ENCODE measurements at regions not wholly inside any gene's neighbourhood (a gene's known extent, or its start where the extent isn't known, plus 50 kb on each side); places are given as distances from the start of the nearest gene placed in this dataset.
"Not testable (repeated sequence)": the region's sequence is repeated elsewhere in the genome, so short reads cannot be mapped to it uniquely, and the experiment has no call there.

DNA sequence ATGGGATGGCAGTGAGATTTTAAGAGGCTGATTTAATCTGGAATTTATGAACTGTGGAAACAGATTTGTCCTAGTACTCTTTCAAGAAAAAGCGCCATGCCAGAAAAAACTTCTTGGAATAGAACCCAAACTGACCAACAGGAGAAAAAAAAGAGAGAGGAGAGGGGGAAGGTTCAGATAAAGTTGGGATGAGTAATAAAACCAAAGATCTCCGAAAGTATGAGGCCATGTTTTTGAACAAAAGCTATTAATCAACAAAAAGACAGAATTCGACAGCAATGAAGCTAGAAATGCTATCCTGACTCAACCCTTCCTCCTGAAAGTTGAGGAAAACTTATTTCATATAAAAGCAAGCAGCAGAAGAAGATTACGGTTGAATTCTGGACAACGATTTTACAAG is 135.5 kb downstream of the CEMIP2 start:
- DNase-seq (ENCODE audit: low read depth in 4 of 4, low spot score in 3 of 4): no peak

DNA sequence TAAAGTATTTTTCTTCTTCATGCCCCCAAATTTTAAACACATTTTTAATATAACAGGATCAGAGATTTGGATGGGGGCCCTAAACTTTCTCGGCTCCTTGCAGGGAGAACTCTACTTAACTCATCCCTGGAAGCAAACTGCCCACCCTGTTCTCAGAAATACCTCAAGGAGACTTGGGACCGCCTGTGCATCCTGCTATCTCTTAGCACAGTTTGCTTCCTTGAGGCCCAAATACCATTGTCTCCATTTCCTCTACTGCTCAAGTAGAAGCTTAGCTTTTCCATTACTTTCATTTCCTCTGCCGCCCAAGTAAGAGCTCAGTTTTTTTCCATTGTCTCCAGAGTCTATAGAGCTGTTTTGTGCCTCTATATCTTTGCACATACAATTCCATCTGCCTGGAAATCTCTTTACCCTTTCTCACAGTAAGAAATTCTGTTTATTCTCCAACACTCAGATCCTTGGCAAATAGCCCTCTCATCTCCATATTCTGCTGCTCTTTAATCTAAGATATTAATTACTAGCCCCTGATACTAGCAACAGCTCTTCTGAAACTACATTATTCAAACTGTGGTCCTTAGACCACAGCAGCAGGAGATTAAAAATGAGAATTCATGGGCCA is 137.8 kb downstream of the CEMIP2 start:
- no peak for DNase-seq (ENCODE audit: low read depth in 4 of 4, low spot score in 3 of 4)

DNA sequence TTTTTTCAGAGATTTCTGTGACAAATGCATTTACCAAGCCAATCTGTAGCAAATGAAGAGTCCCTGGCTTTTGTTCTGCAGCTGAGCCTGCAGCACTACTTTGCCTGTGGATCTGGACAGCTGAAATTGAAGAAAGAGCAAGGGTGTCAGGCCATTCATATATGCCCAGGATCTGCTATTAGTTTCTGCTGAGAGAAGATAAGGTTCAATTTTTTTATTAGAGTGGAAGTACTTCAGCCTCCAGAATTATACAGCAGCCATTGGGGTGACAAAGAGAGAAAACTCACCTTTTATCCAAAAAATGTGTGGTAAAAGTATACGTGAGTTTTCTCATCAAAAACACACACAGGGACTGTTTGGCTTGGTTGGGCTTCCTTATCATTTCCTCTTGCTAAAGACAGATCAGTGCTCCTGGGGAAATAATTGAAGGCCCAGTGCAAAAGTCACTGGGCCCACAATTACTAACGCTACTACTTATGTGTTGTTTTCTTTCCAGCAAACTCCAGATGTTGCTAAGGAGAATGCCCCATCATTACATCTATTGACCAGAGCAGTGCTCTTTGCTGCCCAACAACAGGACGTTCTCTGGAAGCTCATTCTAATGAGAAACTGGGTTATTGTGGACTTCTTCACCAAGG is 138.6 kb downstream of the CEMIP2 start:
- no peak for DNase-seq (ENCODE audit: low read depth in 4 of 4, low spot score in 3 of 4)

DNA sequence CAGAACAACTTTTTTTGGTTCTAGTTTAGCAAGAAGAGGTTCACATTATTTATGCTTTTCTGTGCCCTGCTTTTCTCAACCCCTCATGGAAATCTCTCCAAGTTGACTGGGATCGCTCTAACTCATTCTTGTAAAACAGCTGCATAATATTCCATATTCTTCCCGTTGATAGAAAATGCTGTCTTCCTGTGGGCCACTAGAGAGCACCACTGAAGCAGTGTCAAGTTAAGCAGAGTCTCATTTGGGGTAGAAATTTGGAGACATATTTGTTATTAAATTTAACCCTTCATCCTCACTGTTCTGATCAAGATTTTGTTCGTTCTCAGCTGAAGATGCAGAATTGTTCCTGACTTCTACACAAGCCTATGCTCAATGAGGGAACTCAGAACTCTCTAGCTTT is 140.1 kb downstream of the CEMIP2 start:
- no peak for DNase-seq (ENCODE audit: low read depth in 4 of 4, low spot score in 3 of 4)

DNA sequence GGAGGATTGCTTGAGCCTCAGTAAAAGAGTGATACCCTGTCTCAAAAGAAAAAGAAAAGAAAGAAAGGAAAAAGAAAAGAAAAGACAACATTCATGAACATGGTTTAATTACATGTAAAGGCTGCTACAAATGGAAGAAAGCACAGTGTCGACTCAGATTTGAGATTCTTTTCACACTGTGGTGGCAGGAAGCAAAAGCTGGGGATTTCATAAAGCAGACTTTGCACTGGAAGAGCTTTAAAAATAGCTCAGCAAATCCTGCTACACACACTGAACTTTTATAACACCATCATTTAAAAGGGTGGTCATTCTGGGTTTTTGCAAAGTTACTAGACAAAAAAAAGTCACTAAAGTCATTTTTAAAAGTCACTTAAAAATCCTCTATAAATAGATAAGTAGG is 140.8 kb downstream of the CEMIP2 start:
- no peak for DNase-seq (ENCODE audit: low read depth in 4 of 4, low spot score in 3 of 4)

DNA sequence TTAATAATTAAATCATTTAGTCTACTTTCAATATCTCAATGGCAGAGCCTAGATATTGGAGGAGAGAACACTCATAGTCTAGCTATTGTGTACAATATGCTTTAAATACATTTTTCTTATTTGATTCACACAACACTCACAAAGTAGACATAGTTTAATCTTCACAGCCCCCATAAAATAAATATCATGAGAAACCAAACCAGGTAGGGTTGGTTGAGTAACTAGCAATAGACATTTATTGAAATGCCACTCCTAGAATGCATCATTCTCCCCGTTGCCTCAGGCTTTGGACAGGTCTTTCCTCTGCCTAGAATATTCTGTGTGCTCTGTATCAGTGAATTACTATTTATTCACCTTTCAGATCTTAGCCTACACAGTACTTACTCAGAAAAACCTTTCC is 141.9 kb downstream of the CEMIP2 start:
- no peak for DNase-seq (ENCODE audit: low read depth in 4 of 4, low spot score in 3 of 4)

DNA sequence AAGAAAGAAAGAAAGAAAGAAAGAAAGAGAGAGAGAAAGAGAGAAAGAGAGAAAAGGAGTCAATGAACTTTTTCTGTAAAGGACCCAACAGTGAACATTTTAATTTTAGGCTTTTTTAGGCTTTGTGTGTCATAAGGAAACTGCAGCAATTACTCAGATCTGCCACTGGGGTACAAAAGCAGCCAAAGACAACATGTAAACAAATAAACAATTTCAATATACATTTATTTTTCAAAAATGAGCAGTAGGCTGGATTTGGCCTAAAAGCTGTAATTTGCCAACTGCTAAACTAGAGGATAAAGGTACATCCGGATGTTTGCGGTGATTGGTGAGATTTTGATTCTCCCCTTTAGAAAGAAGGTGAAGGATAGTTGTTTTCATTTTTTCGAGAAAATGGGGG is 143.6 kb downstream of the CEMIP2 start:
- no peak for DNase-seq (ENCODE audit: low read depth in 4 of 4, low spot score in 3 of 4)

DNA sequence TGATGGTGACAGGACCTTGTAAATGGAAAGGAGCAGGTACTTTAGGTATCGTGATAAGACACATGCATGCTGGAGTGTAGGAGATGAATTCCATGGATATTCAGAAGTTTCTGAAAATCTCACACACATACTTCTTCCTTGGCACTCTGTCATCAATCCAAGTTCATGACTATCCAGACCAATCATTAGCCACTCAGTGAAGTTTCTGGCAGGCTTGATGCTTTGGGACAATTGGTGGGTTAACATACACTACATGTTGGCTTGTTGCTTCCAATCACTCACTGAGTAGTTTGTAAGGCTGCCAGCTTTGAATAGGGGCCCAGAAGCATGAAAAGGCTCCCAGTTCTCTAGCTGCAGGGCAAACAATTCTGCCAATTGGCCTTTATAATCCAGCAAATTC is 147.6 kb downstream of the CEMIP2 start:
- DNase-seq (ENCODE audit: low read depth in 4 of 4, low spot score in 3 of 4): no peak

DNA sequence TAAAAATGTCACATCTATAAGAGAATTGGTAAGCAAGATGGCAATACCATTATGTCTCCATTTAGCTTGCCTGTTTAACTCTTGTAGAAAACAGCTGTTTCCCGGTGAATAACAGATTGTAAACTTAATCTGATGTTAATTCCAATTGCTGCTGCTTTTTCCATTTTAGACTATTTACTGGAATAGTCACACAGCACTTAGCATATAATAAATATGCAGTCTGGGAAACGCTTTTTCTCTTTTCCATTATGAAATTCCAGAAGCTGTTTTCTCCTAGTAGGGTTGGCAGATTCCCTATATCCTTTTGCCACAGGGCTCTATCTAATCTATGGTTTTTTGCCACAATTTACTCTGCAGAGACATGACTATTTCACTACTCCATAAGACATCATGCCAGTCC is 148.0 kb downstream of the CEMIP2 start:
- DNase-seq (ENCODE audit: low read depth in 4 of 4, low spot score in 3 of 4): no peak

DNA sequence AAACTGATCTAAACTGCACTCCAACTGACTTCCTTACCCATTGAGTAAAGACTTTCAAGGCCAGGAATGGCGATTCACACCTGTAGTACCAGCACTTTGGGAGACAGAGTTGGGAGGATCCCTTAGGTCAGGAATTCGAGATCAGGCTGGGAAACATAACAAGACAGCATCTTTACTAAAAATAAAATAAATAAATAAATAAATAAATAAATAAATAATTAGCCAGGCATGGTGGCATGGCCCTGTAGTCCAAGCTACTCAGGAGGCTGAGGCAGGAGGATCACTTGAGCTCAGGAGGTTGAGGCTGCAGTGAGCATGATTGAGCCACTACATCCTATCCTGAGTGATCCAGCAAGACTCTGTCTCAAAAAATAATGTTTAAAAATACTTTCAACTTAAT is 148.4 kb downstream of the CEMIP2 start:
- no peak for DNase-seq (ENCODE audit: low read depth in 4 of 4, low spot score in 3 of 4)

DNA sequence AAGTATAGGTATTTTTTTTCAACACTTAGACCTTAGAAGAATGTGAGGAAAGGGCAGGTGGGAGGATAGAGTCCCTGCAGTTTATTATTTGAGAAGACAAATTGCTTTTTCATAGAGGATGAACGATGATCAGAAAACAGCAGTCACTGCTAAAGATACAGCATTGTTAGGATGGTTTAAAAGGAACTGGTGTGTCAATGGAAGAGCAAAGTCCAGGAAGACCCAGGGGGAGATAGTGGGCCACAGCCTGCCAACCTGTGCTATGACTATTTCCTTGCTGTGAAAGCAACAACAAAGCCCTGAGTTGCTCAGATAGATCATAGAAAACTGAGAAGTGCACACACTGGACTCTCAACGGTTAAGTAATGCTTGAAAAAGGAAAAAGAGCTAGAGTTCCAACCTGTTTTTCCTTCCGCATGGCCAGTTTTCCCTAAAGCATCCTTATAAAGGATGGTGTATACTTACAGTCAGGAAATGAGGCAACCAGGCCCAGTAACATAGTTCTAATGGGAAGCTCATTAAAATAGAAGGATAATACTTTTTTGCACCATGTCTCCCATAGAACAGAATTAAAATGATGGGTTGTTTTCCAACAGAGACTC is 153.8 kb downstream of the CEMIP2 start:
- no peak for DNase-seq (ENCODE audit: low read depth in 4 of 4, low spot score in 3 of 4)

DNA sequence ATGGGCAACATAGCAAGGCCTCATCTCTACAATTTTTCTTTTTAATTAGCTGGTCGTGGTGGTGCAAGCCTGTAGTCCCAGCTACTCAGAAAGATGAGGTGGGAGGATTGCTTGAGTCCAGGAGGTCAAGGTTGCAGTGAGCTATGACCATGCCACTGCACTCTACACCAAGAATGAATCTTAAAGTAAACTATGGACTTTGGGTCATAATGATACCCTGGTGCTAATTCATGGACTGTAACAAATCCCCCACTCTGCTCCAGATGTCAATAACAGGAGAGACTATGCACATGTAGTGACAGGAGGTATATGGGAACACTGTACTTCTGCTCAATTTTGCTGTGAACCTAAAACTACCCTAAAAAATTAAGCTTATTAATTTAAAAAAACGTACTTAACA is 155.4 kb downstream of the CEMIP2 start:
- DNase-seq (ENCODE audit: low read depth in 4 of 4, low spot score in 3 of 4): no peak

DNA sequence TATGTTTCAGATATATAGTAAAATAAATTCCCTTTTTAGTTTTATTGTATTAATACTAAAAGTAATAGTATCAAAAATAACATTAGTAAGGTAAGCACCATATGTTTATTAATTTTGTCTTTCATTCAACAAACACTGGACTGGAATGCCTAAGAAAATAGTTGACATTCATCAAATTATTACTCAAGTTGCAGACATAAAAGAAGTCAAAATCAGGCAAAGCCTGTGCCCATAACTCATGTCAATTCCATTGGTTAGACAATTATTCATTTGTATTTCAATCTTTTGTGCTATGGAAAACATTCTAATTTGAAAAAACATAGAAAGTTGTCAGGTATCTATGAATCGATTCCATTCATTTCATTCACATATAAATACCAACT is 158.9 kb downstream of the CEMIP2 start:
- no peak for DNase-seq (ENCODE audit: low read depth in 4 of 4, low spot score in 3 of 4)

DNA sequence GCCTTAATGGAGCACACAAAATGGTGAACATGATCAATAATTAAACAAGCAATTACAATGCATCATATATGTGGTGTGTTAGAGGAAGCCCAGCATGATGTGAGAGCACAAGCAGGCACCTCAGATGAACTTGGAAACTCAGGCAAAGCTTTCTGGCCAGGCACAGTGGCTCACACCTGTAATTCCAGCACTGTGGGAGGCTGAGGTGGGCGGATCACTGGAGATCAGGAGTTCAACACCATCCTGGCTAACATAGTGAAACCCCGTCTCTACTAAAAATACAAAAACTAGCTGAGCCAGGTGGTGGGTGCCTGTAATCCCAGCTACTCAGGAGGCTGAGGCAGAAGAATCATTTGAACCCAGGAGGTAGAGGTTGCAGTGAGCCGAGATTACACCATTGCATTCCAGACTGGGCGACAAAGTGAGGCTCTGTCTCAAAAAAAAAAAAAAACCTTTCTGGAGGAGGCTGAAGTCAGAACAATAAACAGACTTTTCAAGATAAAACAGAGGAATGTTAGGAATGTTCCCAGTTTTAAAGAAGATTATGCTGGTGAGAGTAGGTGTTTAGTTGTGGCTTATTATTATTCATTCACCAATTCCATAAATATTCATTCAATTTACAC is 159.4 kb downstream of the CEMIP2 start:
- DNase-seq (ENCODE audit: low read depth in 4 of 4, low spot score in 3 of 4): no peak

DNA sequence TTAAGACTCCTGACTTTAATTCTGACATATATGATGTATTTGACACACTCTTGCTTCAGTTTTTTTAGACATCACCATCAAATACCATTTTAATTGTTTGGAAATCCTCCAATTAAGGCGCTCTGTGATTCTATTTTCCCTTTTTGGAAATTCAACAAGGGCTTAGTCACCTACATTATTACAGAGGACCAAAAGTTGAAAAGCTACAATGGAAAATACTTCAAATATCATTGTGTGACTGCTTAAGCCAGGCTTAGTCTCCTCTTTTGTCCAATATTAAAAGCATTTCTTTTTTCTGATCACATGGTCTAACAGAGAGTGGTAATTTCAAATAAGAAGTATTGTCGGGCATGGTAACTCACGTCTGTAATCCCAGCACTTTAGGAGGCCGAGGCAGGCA is 160.3 kb downstream of the CEMIP2 start:
- DNase-seq (ENCODE audit: low read depth in 4 of 4, low spot score in 3 of 4): no peak

DNA sequence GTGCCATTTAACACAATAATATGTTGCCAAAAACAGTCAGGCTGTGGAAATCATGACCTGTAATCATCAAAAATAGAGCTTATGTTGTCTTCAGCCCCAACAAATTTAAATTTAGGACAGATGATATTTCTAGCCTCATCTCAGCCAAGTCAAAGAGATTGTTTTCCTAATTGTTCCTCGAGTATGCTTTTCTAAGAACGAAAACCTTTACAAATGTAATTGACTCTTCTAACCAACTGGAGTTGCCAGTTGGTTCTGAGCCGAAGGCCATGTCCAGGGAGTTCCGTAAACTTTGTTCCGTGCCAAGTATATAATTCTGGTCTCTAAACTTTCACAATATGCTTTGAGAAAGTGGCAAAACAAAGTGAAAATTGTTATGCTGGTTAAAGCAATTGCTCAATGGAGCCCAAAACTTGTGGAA is 160.8 kb downstream of the CEMIP2 start:
- no peak for DNase-seq (ENCODE audit: low read depth in 4 of 4, low spot score in 3 of 4)

DNA sequence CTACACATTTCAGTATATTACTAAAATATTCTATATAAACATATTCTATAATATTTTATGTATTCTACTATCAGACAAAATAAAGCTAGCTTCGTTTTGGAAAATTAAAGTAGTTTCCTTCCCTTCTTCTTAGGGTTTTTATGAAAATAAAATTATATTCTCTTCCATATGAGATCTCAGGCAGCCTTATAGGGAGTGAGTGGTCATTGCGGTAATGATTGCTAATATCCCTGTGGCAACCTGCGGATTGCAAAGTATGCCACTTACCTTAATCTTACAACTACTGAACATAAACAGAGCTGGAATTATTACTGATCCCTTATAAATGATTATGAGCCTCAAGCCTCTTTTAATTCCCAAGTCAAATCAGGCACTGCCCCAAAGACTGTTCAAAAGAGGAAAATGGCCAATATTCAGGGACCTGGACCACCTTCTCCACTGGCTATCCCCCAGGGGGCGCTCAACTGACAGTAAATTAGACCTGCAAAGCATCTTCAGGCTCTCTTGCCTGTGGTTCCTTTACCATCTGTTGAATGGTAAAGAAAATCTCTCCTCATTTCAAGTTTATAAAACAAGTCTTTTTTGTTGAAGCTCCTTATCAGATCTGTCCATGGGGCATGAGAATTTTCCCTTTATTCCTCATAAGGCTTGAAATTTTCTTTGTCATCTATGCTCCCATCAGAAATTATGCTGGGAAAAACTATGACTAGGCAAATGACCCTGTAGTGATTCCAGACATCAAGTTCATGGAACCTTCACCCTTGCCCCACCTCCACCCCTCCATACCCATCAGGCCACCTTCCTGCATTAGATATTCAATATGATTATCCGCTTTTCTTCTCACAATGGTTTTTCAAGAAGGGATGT is 163.9 kb downstream of the CEMIP2 start:
- peak; percentile 21 to 48 (median 44) for DNase-seq (ENCODE audit: low read depth in 4 of 4, low spot score in 3 of 4)

DNA sequence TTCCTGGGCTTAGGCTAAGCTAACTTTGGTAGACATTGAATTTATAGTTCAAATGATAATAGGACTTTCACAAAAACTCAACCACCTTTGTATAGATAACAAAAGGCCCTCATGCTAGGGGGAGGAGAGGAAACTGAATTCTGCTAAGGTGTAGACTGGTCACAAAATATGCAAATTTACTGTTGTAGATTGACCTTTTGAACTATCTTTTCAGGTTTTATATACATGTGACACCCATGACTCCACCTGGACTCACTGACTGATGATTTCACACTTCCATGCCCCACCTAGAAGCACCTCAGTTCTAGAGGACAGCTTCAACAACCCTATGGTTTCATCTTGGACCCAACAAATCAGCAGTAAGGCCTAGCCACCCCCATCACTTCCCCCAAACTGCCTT is 165.7 kb downstream of the CEMIP2 start:
- no peak for DNase-seq (ENCODE audit: low read depth in 4 of 4, low spot score in 3 of 4)

DNA sequence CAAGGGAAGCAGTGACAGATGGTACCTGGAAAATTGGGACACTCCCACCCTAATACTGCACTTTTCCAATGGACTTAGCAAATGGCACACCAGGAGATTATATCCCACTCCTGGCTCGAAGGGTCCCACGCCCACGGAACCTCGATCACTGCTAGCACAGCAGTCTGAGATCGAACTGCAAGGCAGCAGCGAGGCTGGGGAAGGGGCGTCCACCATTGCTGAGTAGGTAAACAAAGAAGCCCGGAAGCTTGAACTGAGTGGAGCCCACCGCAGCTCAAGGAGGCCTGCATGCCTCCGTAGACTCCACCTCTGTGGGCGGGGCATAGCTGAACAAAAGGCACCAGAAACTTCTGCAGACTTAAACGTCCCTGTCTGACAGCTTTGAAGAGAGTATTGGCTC is 172.6 kb downstream of the CEMIP2 start:
- not testable (repeated sequence) for DNase-seq (ENCODE audit: low read depth in 4 of 4, low spot score in 3 of 4)

DNA sequence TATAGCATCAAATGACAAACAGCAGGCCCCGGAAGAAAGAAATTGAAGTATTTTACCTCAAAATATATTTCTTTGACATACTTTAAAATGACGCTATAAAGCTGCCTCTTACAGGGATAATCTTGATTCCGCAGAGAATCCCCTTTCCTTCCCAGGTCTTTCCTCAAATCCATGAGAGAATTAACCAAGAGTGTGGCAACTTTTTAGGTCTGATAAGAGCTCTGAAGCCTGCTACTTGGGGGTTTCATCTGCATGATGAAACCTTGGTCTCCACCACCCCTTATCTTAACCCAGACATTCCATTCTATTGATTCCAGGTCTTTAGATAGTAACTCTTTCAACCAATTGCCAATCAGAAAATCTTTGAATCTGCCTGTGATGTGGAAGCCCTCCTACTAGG is 173.8 kb downstream of the CEMIP2 start:
- no peak for DNase-seq (ENCODE audit: low read depth in 4 of 4, low spot score in 3 of 4)

DNA sequence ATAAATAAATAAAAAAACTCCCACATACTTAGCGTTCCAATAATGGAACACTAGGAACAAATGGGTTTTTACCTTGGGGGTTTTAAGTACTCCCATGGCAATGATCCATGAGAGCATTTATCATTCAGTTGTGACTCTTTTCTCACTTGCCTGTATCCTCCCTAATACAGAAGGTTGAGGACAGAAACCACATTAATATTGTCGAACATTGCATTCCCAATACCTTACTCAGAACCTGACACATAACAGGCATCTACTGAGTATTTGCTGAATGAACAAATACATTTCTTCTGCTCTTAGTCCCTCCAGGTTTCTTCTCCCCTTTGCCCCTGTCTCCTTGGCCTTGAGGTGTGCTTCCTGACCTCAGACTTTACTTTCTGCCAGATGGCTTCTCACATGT is 175.9 kb downstream of the CEMIP2 start:
- DNase-seq (ENCODE audit: low read depth in 4 of 4, low spot score in 3 of 4): no peak
